ENCODE measurements at regions not wholly inside any gene's neighbourhood (a gene's known extent, or its start where the extent isn't known, plus 50 kb on each side); places are given as distances from the start of the nearest gene placed in this dataset.

GRCh38 chr2:239711911-239712570 lies 311.2 kb upstream of the HDAC4 start:
- no peak overlapping the region for H3K4me3 ChIP-seq
- no peak for DNase-seq
- no peaks in the 10 kb centered on the region for H3K4me1 ChIP-seq
- in situ Hi-C loops (cut with MboI; ENCODE audit: low pct_ligation_motif_present in 1 of 4, low pct_unique_long_range_greater_than_20kb in 1 of 4, low sequenced_read_pairs in 3 of 4), result no loop called here
- peaks cover 0 to 7% of the 10 kb centered on the region in 2 donors for H3K9me3 ChIP-seq
- TF ChIP-seq POLR2A (IDR thresholded peaks at IDR 0.05) (no peak), POLR2AphosphoS5 (IDR thresholded peaks at IDR 0.05) (no peak), CTCF (IDR thresholded peaks at IDR 0.05) (no peak), EP300 (IDR thresholded peaks at IDR 0.05; ENCODE audit: low read depth) (no peak)
- no peaks in the 10 kb centered on the region for H3K36me3 ChIP-seq
- no peaks in the 10 kb centered on the region for H3K27me3 ChIP-seq
- 83% methylated on average over 8 of the region's 8 CpGs; no CpG with 5 or more reads in 1 of the 2 donors for WGBS, 2 donors (ENCODE audit: low coverage in 1 of 2)
- H3K27ac ChIP-seq, result no peak overlapping the region
- intact Hi-C loops (cut with DNase I; ENCODE audit: low total_unique reads), result no loop called here

- no peak overlapping the region for H3K27ac ChIP-seq
- DNase-seq, result no peak
- no peak for TF ChIP-seq CTCF (IDR thresholded peaks at IDR 0.05)
- no peak for TF ChIP-seq POLR2AphosphoS5 (IDR thresholded peaks at IDR 0.05)
- TF ChIP-seq EP300 (IDR thresholded peaks at IDR 0.05; ENCODE audit: low read depth), result no peak
- TF ChIP-seq POLR2A (IDR thresholded peaks at IDR 0.05), result no peak
- H3K27me3 ChIP-seq, result no peaks in the 10 kb centered on the region
- intact Hi-C loops (cut with DNase I; ENCODE audit: low total_unique reads), result no loop called here
- H3K36me3 ChIP-seq, result no peaks in the 10 kb centered on the region
- WGBS, 2 donors (ENCODE audit: low coverage in 1 of 2), result 53% methylated on average over 7 of the region's 7 CpGs; no CpG with 5 or more reads in 1 of the 2 donors
- peaks cover 0 to 7% of the 10 kb centered on the region in 2 donors for H3K9me3 ChIP-seq
- H3K4me3 ChIP-seq, result no peak overlapping the region
- in situ Hi-C loops (cut with MboI; ENCODE audit: low pct_ligation_motif_present in 1 of 4, low pct_unique_long_range_greater_than_20kb in 1 of 4, low sequenced_read_pairs in 3 of 4), result no loop called here
- peaks cover 0 to 3% (median 0%) of the 10 kb centered on the region in 4 donors for H3K4me1 ChIP-seq
These were observed 310.4 kb upstream of the HDAC4 start for GRCh38 chr2:239710953-239711861.

GRCh38 chr2:239706367-239706766 lies 305.5 kb upstream of the HDAC4 start:
- WGBS, 2 donors (ENCODE audit: low coverage in 1 of 2), result 49 to 61% methylated on average over 3 to 8 of the region's 8 CpGs
- Histone ChIP-seq H3K36me3 (no peaks in the 10 kb centered on the region), H3K4me3 (no peak overlapping the region), H3K27me3 (no peaks in the 10 kb centered on the region), H3K4me1 (peaks cover 0 to 4% (median 0%) of the 10 kb centered on the region in 4 donors), H3K27ac (no peak overlapping the region), H3K9me3 (no peaks in the 10 kb centered on the region)
- DNase-seq, result no peak
- in situ Hi-C loops (cut with MboI; ENCODE audit: low pct_ligation_motif_present in 1 of 4, low pct_unique_long_range_greater_than_20kb in 1 of 4, low sequenced_read_pairs in 3 of 4), result no loop called here
- TF ChIP-seq POLR2AphosphoS5 (IDR thresholded peaks at IDR 0.05) (no peak), POLR2A (IDR thresholded peaks at IDR 0.05) (no peak), EP300 (IDR thresholded peaks at IDR 0.05; ENCODE audit: low read depth) (no peak), CTCF (IDR thresholded peaks at IDR 0.05) (no peak)
- intact Hi-C loops (cut with DNase I; ENCODE audit: low total_unique reads), result loop anchor here (2.0 kb wide), 1 partner anchor 24 kb away; no protein-coding TSS in a partner anchor

- no peaks in the 10 kb centered on the region for H3K36me3 ChIP-seq
These were observed 303.9 kb upstream of the HDAC4 start for GRCh38 chr2:239704737-239705136.

More at GRCh38 chr2:239704737-239705136, 303.9 kb upstream of the HDAC4 start:
- no peak overlapping the region for H3K27ac ChIP-seq
- 93% methylated on average over 6 of the region's 6 CpGs; no CpG with 5 or more reads in 1 of the 2 donors for WGBS, 2 donors (ENCODE audit: low coverage in 1 of 2)
- H3K9me3 ChIP-seq, result no peaks in the 10 kb centered on the region
- in situ Hi-C loops (cut with MboI; ENCODE audit: low pct_ligation_motif_present in 1 of 4, low pct_unique_long_range_greater_than_20kb in 1 of 4, low sequenced_read_pairs in 3 of 4), result no loop called here
- no peak overlapping the region for H3K4me3 ChIP-seq
- H3K4me1 ChIP-seq, result peaks cover 0 to 4% (median 0%) of the 10 kb centered on the region in 4 donors
- TF ChIP-seq CTCF (IDR thresholded peaks at IDR 0.05) (no peak), POLR2A (IDR thresholded peaks at IDR 0.05) (no peak), EP300 (IDR thresholded peaks at IDR 0.05; ENCODE audit: low read depth) (no peak), POLR2AphosphoS5 (IDR thresholded peaks at IDR 0.05) (no peak)
- no peaks in the 10 kb centered on the region for H3K27me3 ChIP-seq
- no peak for DNase-seq
- intact Hi-C loops (cut with DNase I; ENCODE audit: low total_unique reads), result no loop called here
